Liver (tissue), 8 donors: ENCODE measurements at regions not wholly inside any gene's neighbourhood (a gene's known extent, or its start where the extent isn't known, plus 50 kb on each side); places are given as distances from the start of the nearest gene placed in this dataset.

Source experiments
- DNase-seq: peaks from one replicate; pipeline ENCODE4 v3.0.0-alpha.2; 2017; ENCODE audit warnings: low spot score
- H3K27ac ChIP-seq, 2 donors: one replicate each; pipeline ENCODE4 v1.7.0; 2013; ENCODE audit warnings: inconsistent platforms in 2 of 2, low read length in 2 of 2, control low read depth in 1 of 2, low read depth in 1 of 2, mild to moderate bottlenecking in 1 of 2
- H3K27me3 ChIP-seq, 4 donors: one replicate each; pipeline versions ENCODE4 v1.6.1 to v1.7.0; 2013; ENCODE audit warnings: low read length in 3 of 4, inconsistent platforms in 1 of 4, mild to moderate bottlenecking in 1 of 4, moderate library complexity in 1 of 4; ENCODE audit not compliant: control insufficient read depth in 4 of 4, insufficient read depth in 4 of 4
- H3K36me3 ChIP-seq, 4 donors: one replicate each; pipeline versions ENCODE4 v1.6.1 to v1.7.0; 2013; ENCODE audit warnings: low read length in 3 of 4, mild to moderate bottlenecking in 3 of 4, low read depth in 1 of 4, moderate library complexity in 1 of 4; ENCODE audit not compliant: control insufficient read depth in 4 of 4, insufficient read depth in 3 of 4
- H3K4me1 ChIP-seq, 4 donors: one replicate each; pipeline versions ENCODE4 v1.6.1 to v1.7.0; 2013; ENCODE audit warnings: low read length in 3 of 4, mild to moderate bottlenecking in 3 of 4, moderate library complexity in 1 of 4; ENCODE audit not compliant: control insufficient read depth in 4 of 4, insufficient read depth in 4 of 4
- H3K4me3 ChIP-seq, 3 donors: one replicate each; pipeline versions ENCODE4 v1.6.1 to v1.7.0; 2013; ENCODE audit warnings: low read length in 3 of 3, control low read depth in 1 of 3, low read depth in 1 of 3, mild to moderate bottlenecking in 1 of 3
- H3K9ac ChIP-seq, 2 donors: one replicate each; pipeline ENCODE4 v1.7.0; 2013; ENCODE audit warnings: low read length in 2 of 2, mild to moderate bottlenecking in 2 of 2, moderate library complexity in 2 of 2, control low read depth in 1 of 2, low read depth in 1 of 2
- H3K9me3 ChIP-seq, 4 donors: one replicate each; pipeline versions ENCODE4 v1.6.1 to v1.7.0; 2013; ENCODE audit warnings: low read length in 3 of 4; ENCODE audit not compliant: control insufficient read depth in 4 of 4
- ATF3 ChIP-seq: IDR thresholded peaks from 2 replicates; pipeline ENCODE4 v1.6.1; 2016; ENCODE audit warnings: antibody characterized with exemption
- EGR1 ChIP-seq, 2 donors: IDR thresholded peaks; 2 replicates each; pipeline ENCODE4 v1.6.1; 2016 to 2018; ENCODE audit warnings: antibody characterized with exemption in 2 of 2, low read depth in 2 of 2
- FOXA1 ChIP-seq: IDR thresholded peaks from 2 replicates; pipeline ENCODE4 v1.6.1; 2016; ENCODE audit warnings: antibody characterized with exemption
- FOXA2 ChIP-seq: IDR thresholded peaks from 2 replicates; pipeline ENCODE4 v1.6.1; 2016; ENCODE audit warnings: antibody characterized with exemption
- GABPA ChIP-seq, 2 donors: IDR thresholded peaks in 1 of 2; conservative IDR thresholded peaks in 1 of 2; 2 replicates each; pipeline ENCODE4 v1.6.1; 2016; ENCODE audit warnings: antibody characterized with exemption in 2 of 2, mild to moderate bottlenecking in 1 of 2, moderate library complexity in 1 of 2
- HNF4A ChIP-seq, 2 donors: conservative IDR thresholded peaks; 2 replicates each; pipeline ENCODE4 v1.6.1; 2016; ENCODE audit warnings: antibody characterized with exemption in 2 of 2, mild to moderate bottlenecking in 2 of 2
- HNF4G ChIP-seq: IDR thresholded peaks from 2 replicates; pipeline ENCODE4 v1.6.1; 2016; ENCODE audit warnings: antibody characterized with exemption
- JUND ChIP-seq, 2 donors: IDR thresholded peaks; 2 replicates each; pipeline ENCODE4 v1.6.1; 2016; ENCODE audit warnings: antibody characterized with exemption in 2 of 2
- NR2F2 ChIP-seq: IDR thresholded peaks from 2 replicates; pipeline ENCODE4 v1.6.1; 2016; ENCODE audit warnings: antibody characterized with exemption
- RAD21 ChIP-seq, 2 donors: IDR thresholded peaks; 2 replicates each; pipeline ENCODE4 v1.6.1; 2016; ENCODE audit warnings: antibody characterized with exemption in 2 of 2, mild to moderate bottlenecking in 2 of 2
- RXRA ChIP-seq, 2 donors: IDR thresholded peaks; 2 replicates each; pipeline ENCODE4 v1.6.1; 2017 to 2018; ENCODE audit warnings: antibody characterized with exemption in 2 of 2, mild to moderate bottlenecking in 1 of 2
- SP1 ChIP-seq: IDR thresholded peaks from 2 replicates; pipeline ENCODE4 v1.6.1; 2018; ENCODE audit warnings: antibody characterized with exemption, mild to moderate bottlenecking
- TAF1 ChIP-seq: conservative IDR thresholded peaks from 2 replicates; pipeline ENCODE4 v1.6.1; 2016; ENCODE audit warnings: antibody characterized with exemption, mild to moderate bottlenecking
- YY1 ChIP-seq: IDR thresholded peaks from 2 replicates; pipeline ENCODE4 v1.6.1; 2016; ENCODE audit warnings: antibody characterized with exemption, mild to moderate bottlenecking
- ZBTB33 ChIP-seq: IDR thresholded peaks from 2 replicates; pipeline ENCODE4 v1.6.1; 2016; ENCODE audit warnings: antibody characterized with exemption
- WGBS: extraction: QIAGEN DNeasy Blood & Tissue Kit; methylation state at CpG from one replicate; pipeline ENCODE4 v1.1.7; 2013; 5-methylcytosine and 5-hydroxymethylcytosine counted together
- TF ChIP-seq, protein P1 (sequence below): IDR thresholded peaks from 2 replicates; pipeline ENCODE4 v1.6.1; 2016; ENCODE audit warnings: antibody characterized with exemption, mild to moderate bottlenecking
- TF ChIP-seq, protein P2 (sequence below): fragments of 150-350 bp; IDR thresholded peaks from 2 replicates; pipeline ENCODE4 v1.5.1; 2017; ENCODE audit warnings: improper control_type of control experiment, low read depth, low read length; ENCODE audit not compliant: missing input control
- TF ChIP-seq, protein P3 (sequence below): IDR thresholded peaks from 2 replicates; pipeline ENCODE4 v1.6.1; 2016; ENCODE audit warnings: antibody characterized with exemption
- donor health status: healthy.
- donor health status: healthy.
- donor health status: healthy.
- donor health status: healthy.
- donor health status: healthy.

DNA sequence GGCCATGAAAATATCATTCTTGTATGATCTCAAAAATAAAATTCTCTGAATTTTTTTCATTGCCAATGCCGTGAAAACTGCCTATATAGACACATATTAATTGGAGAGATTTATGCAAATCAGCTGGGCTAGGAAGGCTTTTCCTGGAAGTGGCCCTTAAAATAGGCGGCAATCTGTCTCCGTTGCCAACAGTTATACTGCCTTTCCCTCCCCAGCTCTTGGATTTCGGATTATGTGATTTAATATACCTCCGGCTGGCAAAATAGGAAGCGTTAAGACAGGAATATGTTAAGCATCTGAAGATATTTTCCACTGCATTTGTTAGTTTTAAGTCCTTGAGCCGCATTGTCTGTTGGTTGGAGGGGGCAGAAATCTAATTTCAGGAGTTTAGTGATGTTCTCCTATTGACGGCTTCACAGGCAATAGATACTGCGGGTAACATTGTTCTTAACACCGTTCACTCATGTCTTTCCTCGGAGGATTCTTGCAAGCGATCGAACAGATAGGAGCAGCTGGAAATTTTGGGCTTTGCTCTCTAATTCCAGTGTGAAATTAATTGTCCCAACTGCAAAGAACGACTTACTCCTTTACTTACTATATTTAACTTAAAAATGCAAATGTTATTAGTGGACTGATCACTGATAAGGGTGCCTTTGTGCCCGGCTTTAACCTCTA, 113.3 kb downstream of the LINC00237 start:
- no peak overlapping the region for H3K4me3 ChIP-seq
- TF ChIP-seq HNF4G: no peak
- TF ChIP-seq FOXA2: no peak
- no peak for TF ChIP-seq YY1
- no peak for TF ChIP-seq NR2F2
- no peak for TF ChIP-seq RXRA (IDR thresholded peaks at IDR 0.05)
- TF ChIP-seq, protein P1, sequence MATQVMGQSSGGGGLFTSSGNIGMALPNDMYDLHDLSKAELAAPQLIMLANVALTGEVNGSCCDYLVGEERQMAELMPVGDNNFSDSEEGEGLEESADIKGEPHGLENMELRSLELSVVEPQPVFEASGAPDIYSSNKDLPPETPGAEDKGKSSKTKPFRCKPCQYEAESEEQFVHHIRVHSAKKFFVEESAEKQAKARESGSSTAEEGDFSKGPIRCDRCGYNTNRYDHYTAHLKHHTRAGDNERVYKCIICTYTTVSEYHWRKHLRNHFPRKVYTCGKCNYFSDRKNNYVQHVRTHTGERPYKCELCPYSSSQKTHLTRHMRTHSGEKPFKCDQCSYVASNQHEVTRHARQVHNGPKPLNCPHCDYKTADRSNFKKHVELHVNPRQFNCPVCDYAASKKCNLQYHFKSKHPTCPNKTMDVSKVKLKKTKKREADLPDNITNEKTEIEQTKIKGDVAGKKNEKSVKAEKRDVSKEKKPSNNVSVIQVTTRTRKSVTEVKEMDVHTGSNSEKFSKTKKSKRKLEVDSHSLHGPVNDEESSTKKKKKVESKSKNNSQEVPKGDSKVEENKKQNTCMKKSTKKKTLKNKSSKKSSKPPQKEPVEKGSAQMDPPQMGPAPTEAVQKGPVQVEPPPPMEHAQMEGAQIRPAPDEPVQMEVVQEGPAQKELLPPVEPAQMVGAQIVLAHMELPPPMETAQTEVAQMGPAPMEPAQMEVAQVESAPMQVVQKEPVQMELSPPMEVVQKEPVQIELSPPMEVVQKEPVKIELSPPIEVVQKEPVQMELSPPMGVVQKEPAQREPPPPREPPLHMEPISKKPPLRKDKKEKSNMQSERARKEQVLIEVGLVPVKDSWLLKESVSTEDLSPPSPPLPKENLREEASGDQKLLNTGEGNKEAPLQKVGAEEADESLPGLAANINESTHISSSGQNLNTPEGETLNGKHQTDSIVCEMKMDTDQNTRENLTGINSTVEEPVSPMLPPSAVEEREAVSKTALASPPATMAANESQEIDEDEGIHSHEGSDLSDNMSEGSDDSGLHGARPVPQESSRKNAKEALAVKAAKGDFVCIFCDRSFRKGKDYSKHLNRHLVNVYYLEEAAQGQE: no peak
- TF ChIP-seq, protein P2, sequence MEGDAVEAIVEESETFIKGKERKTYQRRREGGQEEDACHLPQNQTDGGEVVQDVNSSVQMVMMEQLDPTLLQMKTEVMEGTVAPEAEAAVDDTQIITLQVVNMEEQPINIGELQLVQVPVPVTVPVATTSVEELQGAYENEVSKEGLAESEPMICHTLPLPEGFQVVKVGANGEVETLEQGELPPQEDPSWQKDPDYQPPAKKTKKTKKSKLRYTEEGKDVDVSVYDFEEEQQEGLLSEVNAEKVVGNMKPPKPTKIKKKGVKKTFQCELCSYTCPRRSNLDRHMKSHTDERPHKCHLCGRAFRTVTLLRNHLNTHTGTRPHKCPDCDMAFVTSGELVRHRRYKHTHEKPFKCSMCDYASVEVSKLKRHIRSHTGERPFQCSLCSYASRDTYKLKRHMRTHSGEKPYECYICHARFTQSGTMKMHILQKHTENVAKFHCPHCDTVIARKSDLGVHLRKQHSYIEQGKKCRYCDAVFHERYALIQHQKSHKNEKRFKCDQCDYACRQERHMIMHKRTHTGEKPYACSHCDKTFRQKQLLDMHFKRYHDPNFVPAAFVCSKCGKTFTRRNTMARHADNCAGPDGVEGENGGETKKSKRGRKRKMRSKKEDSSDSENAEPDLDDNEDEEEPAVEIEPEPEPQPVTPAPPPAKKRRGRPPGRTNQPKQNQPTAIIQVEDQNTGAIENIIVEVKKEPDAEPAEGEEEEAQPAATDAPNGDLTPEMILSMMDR: no peak
- TF ChIP-seq FOXA1: no peak
- no peak for TF ChIP-seq HNF4A (conservative IDR thresholded peaks at IDR 0.05)
- TF ChIP-seq SP1: no peak
- TF ChIP-seq, protein P3, sequence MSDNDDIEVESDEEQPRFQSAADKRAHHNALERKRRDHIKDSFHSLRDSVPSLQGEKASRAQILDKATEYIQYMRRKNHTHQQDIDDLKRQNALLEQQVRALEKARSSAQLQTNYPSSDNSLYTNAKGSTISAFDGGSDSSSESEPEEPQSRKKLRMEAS: no peak
- no peak for TF ChIP-seq ATF3
- TF ChIP-seq TAF1: no peak
- TF ChIP-seq ZBTB33: no peak
- TF ChIP-seq JUND (IDR thresholded peaks at IDR 0.05): no peak
- no peak for TF ChIP-seq RAD21 (IDR thresholded peaks at IDR 0.05)
- no peak for TF ChIP-seq GABPA (IDR thresholded peaks at IDR 0.05 in 1 of 2, conservative IDR thresholded peaks at IDR 0.05 in 1 of 2)
- TF ChIP-seq EGR1 (IDR thresholded peaks at IDR 0.05; ENCODE audit: low read depth in 2 of 2): no peak
- no peak for DNase-seq
- no peak overlapping the region for H3K27ac ChIP-seq
- no peaks in the 10 kb centered on the region for H3K4me1 ChIP-seq
- H3K9me3 ChIP-seq: no peaks in the 10 kb centered on the region
- H3K27me3 ChIP-seq: peaks cover 0 to 11% (median 0%) of the 10 kb centered on the region in 4 donors
- no peaks in the 10 kb centered on the region for H3K36me3 ChIP-seq
- WGBS: 75% methylated on average over 15 of the region's 15 CpGs
- H3K9ac ChIP-seq: no peak overlapping the region
